NCI-H2227 (cell line): ENCODE measurements at regions not wholly inside any gene's neighbourhood (a gene's known extent, or its start where the extent isn't known, plus 50 kb on each side); places are given as distances from the start of the nearest gene placed in this dataset.

Experiments used
- DNase-seq: peaks from one replicate; lab custom pipeline; 2025; ENCODE audit not compliant: unreplicated experiment; lab: John Stamatoyannopoulos, UW

DNA sequence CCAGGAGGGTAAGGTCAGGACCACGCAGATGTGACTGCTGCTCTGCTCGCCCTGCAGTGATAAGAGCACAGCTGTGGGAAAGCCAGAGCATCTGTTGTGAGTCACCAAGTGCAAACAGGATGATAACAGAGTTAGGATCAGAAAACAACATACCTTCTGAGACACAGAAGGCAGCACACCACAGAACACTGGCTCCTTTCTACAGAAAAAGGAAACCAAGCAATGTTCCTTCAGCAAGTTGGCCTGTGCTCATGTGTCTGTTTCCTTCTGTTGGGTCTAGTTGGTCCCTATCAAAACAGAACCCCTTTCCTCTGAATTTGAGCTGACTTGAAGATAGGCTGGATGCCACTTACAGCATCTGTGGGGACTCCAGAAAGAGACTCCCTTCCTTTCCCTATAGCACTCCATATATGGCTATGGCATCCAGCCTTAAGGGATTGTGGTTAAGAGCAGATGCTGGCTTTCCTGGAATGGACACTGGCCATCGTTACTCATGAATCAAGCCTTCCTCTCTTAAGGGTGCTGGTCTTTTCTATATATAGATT is 440.7 kb upstream of the THBS1 start:
- no peak for DNase-seq

DNA sequence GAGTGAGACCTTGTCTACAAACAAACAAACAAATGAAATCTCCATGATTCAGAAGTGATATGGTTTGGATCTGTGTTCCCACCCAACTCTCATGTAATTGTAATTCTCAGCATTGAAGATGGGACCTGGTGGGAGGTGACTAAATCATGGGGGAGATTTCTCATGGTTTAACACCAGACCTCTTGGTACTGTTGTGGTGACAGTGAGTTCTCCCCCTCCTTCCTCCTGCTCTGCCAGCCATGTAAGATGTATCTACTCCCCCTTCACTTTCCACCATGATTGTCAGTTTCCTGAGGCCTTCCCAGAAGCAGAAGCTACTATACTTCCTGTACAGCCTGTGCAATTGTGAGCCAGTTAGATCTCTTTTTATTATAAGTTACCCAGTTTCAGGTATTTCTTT is 438.4 kb upstream of the THBS1 start:
- no peak for DNase-seq

DNA sequence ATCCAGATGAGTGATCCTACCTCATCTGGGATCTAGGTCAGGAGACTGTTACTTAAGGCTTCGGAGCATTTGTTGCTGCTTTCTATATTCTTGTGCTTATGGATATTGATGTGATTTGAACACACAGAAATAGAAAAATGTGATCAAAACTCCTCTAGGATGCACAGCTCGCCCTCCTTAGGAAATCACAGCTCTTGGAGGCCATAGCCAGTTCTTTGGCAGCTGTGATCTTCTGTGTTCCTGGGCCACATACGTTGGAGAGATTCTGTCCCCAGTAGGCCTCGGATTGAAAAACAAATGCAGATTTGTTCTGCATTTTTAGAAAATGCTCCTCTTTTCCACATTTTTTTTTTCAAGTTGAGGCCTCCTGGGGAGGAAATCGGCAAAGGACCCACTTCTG is 437.4 kb upstream of the THBS1 start:
- DNase-seq, result no peak

DNA sequence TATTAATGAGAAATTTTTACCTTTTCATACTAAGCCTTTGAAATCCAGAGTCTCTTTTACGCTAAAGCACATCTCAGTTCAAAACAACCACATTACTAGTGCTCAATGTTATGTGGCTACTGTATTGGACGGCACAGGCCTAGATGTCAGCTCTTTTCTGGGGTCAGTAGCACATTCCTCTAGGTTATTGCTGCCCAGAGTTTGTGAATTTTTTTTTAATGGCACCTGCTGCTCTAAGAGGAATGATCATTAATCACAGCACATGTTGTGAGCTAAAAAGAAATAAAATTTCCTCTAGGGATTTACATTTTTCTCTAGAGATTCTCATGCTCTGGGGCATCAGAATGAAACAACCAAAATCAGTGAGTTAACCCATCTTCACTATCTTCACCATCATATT is 436.8 kb upstream of the THBS1 start:
- no peak for DNase-seq

DNA sequence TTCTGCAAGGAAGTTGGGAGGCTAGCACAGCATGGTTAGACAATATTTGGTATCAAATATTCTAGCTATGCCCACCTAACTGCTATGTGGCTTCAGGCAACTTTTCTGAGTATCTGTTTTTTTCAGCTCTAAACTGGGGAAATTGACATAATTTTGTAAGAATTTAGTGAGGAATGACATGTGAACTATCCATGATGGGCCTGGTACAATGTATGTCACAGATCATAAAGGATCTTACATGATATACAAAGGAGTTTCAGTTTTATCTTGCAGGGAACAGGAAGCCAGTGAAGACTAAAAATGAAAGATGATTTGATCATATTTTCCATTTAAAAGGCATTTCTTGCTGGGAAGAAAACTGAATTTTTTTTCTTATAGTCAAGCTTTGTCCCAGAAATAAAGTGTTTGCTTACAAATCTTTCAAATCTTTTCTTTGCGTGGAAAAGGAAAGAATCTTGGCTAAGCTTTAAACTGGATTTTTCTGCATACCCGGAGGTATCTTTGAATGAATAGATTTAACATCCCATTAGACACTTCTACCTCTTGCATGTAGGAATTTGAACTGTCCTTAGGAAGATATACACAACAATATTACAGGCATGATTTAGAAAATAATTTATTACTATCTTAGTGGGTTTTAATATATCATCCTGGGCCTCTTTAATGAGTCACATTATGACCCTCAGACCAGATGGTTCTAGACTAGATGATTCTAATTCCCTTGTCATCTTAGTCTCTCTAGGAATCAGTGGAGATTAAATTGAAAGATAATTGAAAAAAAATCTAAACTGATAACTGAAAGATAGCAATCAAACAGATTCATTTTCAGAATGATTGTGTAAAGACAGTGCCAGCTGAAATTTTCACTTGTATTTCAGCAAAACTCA is 436.0 kb upstream of the THBS1 start:
- DNase-seq, result no peak

DNA sequence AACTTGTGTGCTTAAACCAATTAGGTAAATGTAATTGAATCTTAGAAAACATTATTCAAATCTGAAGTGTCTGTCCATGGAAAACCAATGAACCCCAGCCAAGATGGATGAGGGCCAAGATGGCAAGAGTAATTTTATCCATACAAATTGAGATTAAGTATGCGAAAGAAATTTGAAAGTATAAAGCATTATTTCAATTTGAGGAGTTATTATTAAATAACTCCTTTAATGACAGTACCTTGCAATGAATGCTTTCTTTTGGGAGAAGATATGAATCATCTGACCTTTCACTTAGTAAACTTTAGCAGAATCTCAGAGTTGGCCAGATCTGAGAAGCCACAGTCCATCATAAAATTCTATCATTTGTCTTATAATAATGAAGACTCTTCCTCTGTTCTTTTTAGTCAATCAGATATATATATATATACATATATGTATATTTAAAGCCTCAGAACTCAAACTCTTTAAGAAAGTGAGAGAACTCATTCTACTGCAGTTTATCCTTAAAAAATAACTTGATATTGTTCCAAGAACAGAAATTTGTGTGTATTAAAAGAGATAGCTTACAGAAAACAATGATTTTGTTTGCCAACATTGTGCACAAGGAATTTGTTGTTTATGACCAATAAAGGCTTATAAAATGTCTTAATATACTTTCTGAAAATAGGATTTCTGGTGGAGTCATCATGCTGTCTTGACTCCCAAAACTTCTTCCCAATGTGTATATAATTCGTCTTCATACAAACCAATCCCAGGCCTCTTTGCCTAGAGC is 434.8 kb upstream of the THBS1 start:
- DNase-seq, result no peak

DNA sequence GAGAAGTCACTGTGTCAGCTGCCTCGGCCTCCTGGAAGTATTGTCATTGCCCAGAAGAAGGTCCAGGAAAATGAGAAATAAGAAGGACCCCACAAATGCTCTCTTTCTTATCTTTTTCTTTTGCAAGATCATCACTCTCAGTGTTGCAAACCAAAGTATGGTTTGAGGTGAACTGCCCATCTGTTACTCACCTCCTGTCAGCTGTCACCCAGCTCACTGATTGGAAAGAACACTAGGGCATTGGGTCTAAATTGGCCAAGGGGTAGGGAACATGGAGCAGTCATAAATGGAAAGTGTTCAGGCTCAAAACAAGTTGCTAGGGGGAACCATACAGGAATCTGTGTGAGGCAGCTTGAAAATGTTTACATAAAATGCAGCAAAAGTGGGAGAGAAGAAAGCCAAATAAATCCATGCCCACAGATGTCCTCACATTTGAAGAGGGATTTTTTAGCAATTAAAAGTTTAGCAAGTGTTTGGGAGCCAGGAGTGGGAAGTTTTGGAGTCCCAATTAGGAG is 431.2 kb upstream of the THBS1 start:
- no peak for DNase-seq

DNA sequence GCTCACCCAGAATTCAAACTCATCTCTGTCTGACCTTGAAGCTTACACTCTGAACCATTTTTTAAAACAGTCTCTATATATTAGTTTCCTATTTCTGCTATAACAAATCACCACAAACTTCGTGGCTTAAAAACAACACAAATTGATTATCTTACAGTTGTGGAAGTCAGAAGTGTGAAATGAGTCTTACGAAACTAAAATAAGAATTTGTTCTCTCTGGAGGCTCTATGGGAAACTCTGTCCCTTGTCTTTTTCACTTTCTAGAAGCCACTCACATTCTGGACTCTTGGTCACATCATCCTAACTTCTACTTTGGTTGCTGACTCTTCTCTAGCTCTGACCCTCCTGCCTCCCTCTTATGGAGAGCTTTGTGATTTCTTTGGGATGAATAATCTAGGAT is 429.3 kb upstream of the THBS1 start:
- DNase-seq, result no peak

DNA sequence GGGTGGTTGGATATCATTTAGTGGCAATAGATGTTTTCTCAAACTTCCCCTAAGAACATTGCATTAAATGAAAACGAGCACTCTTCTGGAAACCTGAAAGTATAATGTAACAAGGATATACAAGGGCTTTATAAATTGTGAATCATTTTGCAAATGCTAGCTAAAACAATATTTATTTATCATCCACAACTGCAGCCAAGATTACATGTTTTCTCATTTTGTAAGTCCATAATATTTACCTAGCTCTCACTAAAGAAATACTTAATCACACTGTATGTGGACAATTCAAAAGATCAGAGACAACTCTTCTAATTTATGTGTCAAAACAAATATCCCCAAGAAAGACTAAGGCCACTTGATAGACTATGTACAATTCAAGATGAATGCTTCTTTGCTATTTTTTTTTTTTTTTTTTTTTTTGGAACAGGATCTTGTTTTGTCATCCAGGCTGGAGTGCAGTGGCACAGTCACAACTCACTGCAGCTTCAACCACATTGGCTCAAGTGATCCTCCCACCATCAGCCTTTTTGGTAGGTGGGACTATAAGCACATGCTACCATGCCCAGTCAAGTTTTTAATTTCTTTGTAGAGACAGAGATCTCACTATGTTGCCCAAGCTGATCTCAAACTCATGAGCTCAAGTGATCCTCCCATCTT is 427.7 kb upstream of the THBS1 start:
- DNase-seq, result no peak

DNA sequence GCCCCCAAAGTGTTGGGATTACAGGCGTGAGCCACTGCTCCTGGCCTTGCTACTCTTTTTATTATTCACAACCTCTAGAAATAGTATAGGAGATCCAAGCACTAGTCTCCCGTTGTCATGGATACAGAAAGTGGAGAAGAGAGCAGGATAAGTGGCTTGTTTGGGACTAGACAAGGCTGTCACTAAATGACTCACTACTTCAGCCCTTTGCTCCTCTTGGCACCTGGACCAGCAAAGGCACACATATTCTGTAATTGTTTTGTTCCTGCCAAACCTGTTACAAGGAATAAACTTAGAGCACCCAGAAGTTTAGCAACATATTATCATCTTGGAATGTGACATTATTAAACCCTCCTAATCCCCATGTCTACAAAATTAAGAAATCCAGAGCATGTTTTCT is 427.2 kb upstream of the THBS1 start:
- peak; percentile 5 for DNase-seq

DNA sequence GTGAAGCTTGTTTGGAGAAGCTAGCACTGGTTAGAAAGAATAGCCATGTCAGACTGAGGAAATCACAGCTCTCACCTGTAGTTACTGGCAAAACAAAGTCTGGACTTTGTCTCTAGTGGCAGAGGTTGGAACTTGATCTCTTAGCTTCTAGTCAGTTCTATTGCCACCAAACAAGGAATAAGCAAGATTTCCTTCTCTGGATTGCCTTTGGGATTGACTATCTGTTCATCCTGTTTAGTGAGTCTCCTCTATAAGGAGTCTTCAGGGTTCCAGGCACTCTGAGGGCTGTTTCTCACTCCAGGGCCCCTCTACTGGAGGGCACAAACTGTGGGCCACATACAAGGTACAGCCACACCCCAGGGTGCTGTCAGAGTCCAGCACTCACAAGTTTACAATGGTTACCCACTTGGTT is 426.6 kb upstream of the THBS1 start:
- no peak for DNase-seq

DNA sequence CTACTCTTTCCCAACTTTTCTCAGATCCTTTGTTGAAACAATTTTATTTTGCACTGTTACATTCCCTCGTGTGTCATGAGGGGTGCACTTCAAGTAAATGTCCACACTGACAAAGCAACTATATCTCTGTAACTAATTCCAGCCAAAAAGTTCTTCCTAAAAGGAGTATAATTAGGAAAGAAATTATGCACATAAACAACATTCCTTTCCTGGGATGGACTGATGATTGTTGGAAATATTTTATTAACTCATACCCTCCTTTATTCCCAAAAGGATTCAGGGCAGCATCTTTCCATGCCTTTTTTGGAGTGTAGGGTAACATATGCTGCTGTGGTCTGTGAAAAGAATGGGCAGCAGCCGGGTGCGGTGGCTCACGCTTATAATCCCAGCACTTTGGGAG is 426.1 kb upstream of the THBS1 start:
- DNase-seq, result no peak

DNA sequence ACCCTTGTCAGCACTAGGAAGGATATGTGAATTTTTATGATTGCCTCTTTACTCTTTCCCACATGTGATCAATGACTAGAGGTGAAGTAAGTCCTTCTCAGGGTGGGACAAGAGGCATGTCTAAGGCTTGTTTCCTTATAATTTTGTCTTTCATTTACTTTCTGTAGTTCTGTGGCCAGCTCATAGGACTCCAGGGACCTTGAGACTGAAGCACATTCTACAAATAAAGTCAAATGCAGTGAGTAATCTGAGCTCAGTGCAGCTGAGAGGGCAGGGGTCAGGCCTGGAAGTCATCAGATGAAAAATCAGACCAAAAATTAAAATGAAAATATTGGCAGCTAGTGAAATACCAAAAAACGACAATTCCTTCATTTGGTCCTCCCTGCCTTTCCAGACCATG is 424.7 kb upstream of the THBS1 start:
- DNase-seq, result no peak

DNA sequence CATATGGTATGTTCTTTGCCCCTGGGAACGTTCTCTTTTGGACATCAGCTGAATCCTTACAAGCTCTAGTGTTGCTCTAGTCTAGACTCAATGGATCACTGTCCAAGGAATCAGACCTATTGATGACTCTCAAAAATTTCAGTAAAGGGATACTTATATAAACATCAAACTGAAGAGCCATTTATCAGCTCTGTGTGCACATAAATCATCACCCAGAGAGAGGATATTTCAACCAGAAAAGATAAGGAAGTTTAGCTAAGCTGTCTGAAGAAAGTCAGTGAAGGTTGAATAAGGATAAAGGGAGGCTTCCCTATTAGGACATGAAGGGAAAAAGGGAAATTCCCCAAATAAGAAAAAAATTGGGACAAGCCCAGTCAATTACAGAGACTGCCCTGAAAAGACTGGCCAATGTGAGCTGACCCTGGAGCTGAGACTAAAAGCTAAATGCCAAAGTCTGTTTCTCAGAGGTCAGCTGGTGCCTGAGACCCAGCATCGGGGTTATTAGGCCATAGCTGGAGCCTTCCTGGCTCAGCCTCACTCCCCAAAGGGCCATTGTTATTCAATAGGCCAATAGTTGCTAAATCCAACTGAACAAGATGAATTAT is 424.1 kb upstream of the THBS1 start:
- DNase-seq, result no peak

DNA sequence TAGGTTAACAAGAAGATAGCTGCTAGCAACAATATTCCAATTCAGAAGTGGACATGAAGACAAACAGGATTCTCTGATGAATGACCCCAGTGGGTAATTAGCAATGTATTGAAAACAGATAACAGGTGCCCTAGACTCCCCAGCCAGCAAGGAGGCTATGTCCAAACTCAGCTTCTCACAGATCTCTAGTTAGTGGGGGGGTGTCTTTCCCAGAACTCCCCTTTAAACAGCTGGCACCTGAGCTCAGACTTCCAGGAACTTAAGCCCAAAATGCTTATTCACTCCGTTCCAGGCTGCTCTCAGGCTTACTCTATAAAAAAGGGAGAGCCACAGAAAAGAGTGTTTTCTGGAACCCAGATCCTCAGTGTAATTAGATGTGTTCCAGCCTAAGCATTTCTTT is 423.0 kb upstream of the THBS1 start:
- no peak for DNase-seq

DNA sequence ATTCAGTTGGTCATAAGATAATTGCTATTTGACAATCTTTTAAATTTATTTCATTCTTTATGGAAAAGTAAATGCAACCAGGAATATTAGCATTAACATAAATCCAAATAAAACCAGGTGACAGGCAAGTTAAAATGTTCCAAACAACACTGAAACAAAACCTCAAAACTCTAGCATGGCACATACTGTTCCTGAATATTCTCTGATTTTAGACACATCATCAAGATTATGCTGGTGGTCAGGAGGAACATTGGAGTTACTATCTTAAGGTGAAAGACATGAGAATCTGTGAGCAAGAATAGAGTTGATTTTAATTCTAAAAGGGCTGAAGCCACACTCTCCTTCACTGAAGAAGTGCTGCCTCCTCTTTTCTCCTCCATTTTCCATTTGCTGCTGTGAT is 421.0 kb upstream of the THBS1 start:
- no peak for DNase-seq

DNA sequence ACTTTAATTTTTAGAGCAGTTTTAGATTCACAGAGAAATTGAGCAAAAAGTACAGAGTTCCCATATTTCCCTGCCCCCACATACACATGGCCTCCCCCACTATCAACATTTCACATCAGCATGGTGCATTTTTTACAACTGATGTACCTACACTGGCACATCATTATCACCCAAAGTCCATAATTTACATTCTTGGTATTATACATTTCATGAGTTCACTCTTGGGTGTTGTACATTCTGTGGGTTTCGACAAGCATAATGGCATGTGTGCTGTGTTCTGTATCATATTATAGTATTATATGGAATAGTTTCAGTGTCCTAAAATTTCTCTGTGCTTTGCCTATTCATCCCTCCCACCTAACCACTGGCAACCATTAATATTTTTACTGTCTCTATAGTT is 419.8 kb upstream of the THBS1 start:
- no peak for DNase-seq

DNA sequence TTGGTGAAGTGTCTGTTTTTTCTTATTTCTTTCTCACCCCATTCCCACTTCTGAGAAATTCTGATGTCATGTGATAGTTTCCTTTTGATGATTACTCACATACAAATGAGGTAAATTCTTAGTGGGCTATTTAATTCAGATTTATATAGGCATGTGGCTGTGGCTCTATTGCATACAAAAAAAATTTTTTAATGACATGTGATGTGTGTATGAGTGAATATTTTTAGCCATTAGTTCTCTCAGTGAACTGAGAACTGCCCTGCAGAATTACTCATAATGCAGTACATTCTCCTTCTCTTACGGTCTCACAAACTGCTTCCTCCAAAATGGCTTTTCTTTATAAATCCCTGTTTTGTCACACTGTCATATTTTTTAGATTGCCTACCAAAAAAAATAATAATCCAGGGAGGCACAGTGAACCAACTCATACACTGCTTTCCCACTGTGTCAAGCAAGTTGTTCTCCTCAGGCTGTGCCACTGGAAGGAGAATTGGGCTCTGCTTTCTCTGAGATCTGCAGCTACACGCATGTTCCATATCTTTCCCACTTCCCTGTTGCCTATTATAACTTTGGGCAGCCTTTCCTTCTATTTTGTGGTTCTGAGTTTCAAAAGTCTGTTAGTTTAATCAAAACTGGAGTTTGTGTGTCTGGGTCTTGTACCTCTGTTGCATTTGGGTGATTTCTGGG is 415.7 kb upstream of the THBS1 start:
- DNase-seq, result no peak

DNA sequence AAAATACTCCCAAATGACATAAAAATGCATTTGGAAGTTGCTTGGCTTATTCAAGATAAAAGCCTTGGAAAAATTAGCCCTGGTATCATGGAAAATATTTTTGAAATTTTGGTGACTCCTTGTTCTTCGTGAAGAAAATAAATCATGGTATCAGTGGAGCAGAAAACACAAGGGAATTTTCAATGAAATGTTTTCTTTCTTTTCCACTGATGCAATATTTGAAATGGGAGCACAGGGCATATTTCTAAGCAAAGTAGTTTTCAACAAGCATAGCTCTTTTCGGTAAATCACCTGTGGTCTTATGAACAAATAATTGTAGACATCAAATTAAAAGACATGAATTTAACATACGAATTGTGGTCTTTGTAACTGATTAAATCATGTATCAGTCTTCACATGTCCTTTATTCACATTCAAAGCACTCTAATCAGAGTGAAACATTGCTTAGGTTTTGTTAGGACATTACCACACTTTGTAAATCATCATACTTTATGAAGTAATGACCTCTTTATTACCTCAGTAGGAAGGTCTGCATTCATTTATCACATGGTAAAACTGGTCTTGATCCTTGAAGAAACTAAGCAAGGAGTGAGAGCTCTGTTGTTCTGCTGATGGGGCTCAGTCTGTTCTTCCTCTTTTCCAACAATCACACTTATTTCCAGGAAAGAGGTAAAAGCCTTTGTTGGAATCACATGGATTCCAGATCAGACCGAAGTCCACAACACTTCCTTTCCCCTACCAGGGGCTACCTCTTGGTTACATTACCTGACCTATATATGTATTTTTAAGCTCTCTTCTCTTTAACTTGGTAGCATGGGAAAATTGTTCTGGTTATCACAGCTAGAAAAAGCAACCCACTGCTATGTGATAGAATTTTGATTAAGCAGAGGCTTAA is 413.5 kb upstream of the THBS1 start:
- DNase-seq, result no peak
